KMS-11 (cell line): ENCODE measurements at regions not wholly inside any gene's neighbourhood (a gene's known extent, or its start where the extent isn't known, plus 50 kb on each side); places are given as distances from the start of the nearest gene placed in this dataset.
"Not testable (repeated sequence)": the region's sequence is repeated elsewhere in the genome, so short reads cannot be mapped to it uniquely, and the experiment has no call there.

Experiments
- H2AFZ ChIP-seq: fragments of 200-600 bp; sonication (generic); 2 replicates; pipeline ENCODE4 v1.6.1; 2016; ENCODE audit warnings: antibody characterized with exemption, mixed run types, low read depth
- H3K27ac ChIP-seq: fragments of 200-600 bp; sonication (generic); 2 replicates; pipeline ENCODE4 v1.6.1; 2016; ENCODE audit warnings: mild to moderate bottlenecking, mixed run types
- H3K27me3 ChIP-seq: fragments of 200-600 bp; sonication (generic); 2 replicates; pipeline ENCODE4 v1.6.1; 2017; ENCODE audit warnings: mild to moderate bottlenecking, low read depth, mixed run types, moderate library complexity; ENCODE audit not compliant: insufficient read depth
- H3K36me3 ChIP-seq: fragments of 200-600 bp; sonication (generic); 2 replicates; pipeline ENCODE4 v1.6.1; 2017; ENCODE audit warnings: mild to moderate bottlenecking, mixed run types; ENCODE audit not compliant: insufficient read depth
- H3K4me1 ChIP-seq: fragments of 200-600 bp; sonication (generic); 2 replicates; pipeline ENCODE4 v1.6.1; 2016; ENCODE audit warnings: mild to moderate bottlenecking, low read depth, mixed run types; ENCODE audit not compliant: poor library complexity, severe bottlenecking
- H3K4me2 ChIP-seq: fragments of 200-600 bp; sonication (generic); 2 replicates; pipeline ENCODE4 v1.7.0; 2016; ENCODE audit warnings: mild to moderate bottlenecking, mixed run types
- H3K4me3 ChIP-seq: fragments of 200-600 bp; sonication (generic); IDR thresholded peaks from 2 replicates; pipeline ENCODE4 v1.6.1; 2017; ENCODE audit warnings: low read depth, low read length, mixed read lengths; ENCODE audit not compliant: insufficient read depth
- H3K79me2 ChIP-seq: fragments of 200-600 bp; sonication (generic); 2 replicates; pipeline ENCODE4 v1.6.1; 2016; ENCODE audit warnings: low read depth, mixed run types; ENCODE audit not compliant: insufficient read depth
- H3K9ac ChIP-seq: fragments of 200-600 bp; sonication (generic); 2 replicates; pipeline ENCODE4 v1.6.1; 2016; ENCODE audit warnings: mild to moderate bottlenecking, mixed run types
- H4K20me1 ChIP-seq: fragments of 200-600 bp; sonication (generic); 2 replicates; pipeline ENCODE4 v1.6.1; 2016; ENCODE audit warnings: mild to moderate bottlenecking, mixed run types; ENCODE audit not compliant: insufficient read depth
- TF ChIP-seq, protein P1 (sequence below): fragments of 200-600 bp; sonication (generic); conservative IDR thresholded peaks from 2 replicates; pipeline ENCODE4 v1.6.1; 2017; ENCODE audit warnings: low read depth, mild to moderate bottlenecking, antibody characterized with exemption, low read length, moderate library complexity, mixed read lengths

DNA sequence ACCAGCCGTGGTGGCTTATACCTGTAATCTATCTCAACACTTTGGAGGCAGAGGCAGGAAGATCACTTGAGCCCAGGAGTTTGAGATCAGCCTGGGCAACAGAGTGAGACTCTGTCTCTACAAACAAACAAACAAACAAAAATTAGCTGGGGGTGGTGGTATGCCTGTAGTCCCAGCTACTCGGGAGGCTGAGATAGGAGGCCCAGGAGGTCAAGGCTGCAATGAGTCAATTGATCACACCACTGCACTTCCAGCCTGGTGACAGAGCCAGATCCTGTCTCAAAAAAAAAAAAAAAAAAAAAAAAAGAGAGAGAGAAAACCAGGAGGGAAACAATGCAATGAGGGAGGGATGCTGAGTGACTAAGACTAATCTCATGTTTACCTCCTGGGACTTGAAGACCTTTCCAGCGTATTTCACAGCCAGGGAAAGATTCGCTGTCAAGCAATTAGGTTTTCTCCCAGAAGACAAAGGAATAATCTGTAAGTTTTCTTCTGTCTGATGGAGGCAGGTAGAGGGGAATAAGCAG is 51.1 kb upstream of the MIER3 start:
- Histone ChIP-seq H3K27ac (no peak overlapping the region), H3K27me3 (no peaks in the 10 kb centered on the region), H2AFZ (no peak overlapping the region), H3K79me2 (no peaks in the 10 kb centered on the region), H3K4me2 (no peak overlapping the region), H3K4me1 (no peaks in the 10 kb centered on the region), H3K36me3 (no peaks in the 10 kb centered on the region), H4K20me1 (no peaks in the 10 kb centered on the region), H3K4me3 (no peak overlapping the region), H3K9ac (no peak overlapping the region)
- TF ChIP-seq, protein P1, sequence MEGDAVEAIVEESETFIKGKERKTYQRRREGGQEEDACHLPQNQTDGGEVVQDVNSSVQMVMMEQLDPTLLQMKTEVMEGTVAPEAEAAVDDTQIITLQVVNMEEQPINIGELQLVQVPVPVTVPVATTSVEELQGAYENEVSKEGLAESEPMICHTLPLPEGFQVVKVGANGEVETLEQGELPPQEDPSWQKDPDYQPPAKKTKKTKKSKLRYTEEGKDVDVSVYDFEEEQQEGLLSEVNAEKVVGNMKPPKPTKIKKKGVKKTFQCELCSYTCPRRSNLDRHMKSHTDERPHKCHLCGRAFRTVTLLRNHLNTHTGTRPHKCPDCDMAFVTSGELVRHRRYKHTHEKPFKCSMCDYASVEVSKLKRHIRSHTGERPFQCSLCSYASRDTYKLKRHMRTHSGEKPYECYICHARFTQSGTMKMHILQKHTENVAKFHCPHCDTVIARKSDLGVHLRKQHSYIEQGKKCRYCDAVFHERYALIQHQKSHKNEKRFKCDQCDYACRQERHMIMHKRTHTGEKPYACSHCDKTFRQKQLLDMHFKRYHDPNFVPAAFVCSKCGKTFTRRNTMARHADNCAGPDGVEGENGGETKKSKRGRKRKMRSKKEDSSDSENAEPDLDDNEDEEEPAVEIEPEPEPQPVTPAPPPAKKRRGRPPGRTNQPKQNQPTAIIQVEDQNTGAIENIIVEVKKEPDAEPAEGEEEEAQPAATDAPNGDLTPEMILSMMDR: no peak

DNA sequence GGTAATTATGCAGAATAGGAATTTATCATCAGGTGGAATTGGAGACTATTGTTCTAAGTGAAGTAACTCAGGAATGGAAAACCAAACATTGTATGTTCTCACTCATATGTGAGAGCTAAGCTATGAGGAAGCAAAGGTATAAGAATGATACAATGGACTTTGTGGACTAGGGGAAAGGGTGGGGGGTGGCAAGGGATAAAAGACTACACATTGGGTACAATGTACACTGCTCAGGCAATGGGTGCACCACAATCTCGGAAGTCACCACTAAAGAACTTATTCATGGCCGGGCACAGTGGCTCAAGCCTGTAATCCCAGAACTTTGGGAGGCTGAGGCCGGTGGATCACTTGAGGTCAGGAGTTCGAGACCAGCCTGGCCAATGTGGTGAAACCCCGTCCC is 51.6 kb upstream of the MIER3 start:
- not testable (repeated sequence) for H3K4me2 ChIP-seq, H3K4me3 ChIP-seq, H4K20me1 ChIP-seq, H2AFZ ChIP-seq, H3K36me3 ChIP-seq, H3K9ac ChIP-seq, H3K27me3 ChIP-seq, H3K4me1 ChIP-seq, H3K27ac ChIP-seq, H3K79me2 ChIP-seq

- Histone ChIP-seq H3K4me3 (no peak overlapping the region), H2AFZ (no peak overlapping the region), H3K9ac (no peak overlapping the region), H3K27ac (no peak overlapping the region), H3K36me3 (no peaks in the 10 kb centered on the region), H4K20me1 (no peaks in the 10 kb centered on the region), H3K4me2 (no peak overlapping the region), H3K27me3 (no peaks in the 10 kb centered on the region), H3K79me2 (no peaks in the 10 kb centered on the region), H3K4me1 (peaks cover 11% of the 10 kb centered on the region)
- TF ChIP-seq, protein P1: no peak
Measured at GRCh38 chr5:57004800-57005199, 52.9 kb upstream of the MIER3 start.

GRCh38 chr5:57007344-57007743 is 55.4 kb upstream of the MIER3 start:
- Histone ChIP-seq H3K27me3 (no peaks in the 10 kb centered on the region), H3K4me1 (peaks cover 18% of the 10 kb centered on the region), H2AFZ (no peak overlapping the region), H3K4me2 (no peak overlapping the region), H3K4me3 (no peak overlapping the region), H3K36me3 (no peaks in the 10 kb centered on the region), H3K9ac (no peak overlapping the region), H3K79me2 (no peaks in the 10 kb centered on the region), H4K20me1 (no peaks in the 10 kb centered on the region), H3K27ac (no peak overlapping the region)
- TF ChIP-seq, protein P1: no peak

DNA sequence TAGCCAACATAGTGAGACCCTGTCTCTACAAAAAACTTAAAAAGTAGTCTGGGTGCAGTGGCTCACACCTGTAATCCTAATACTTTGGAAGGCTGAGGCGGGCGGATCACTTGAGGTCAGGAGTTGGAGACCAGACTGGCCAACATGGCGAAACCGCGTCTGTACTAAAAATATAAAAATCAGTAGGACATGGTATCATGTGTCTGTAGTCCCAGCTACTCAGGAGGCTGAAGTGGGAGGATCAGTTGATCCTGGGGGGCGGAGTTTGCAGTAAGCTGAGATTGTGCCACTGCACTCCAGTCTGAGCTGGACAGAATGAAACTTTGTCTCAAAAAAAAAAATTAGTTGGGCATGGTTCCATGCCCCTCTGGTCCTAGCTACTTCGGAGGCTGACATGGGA is 57.9 kb upstream of the MIER3 start:
- Histone ChIP-seq H3K9ac (no peak overlapping the region), H3K27me3 (no peaks in the 10 kb centered on the region), H3K79me2 (no peaks in the 10 kb centered on the region), H3K4me3 (no peak overlapping the region), H2AFZ (peak overlapping the region; percentile 14; the same call in 1 of the 2 replicates), H4K20me1 (no peaks in the 10 kb centered on the region), H3K4me1 (peaks cover 18% of the 10 kb centered on the region), H3K27ac (peak overlapping the region; percentile 20; the same call in 1 of the 2 replicates), H3K4me2 (peak overlapping the region; percentile 8; the same call in 1 of the 2 replicates), H3K36me3 (no peaks in the 10 kb centered on the region)
- TF ChIP-seq, protein P1: no peak
